ENCODE measurements at regions not wholly inside any gene's neighbourhood (a gene's known extent, or its start where the extent isn't known, plus 50 kb on each side); places are given as distances from the start of the nearest gene placed in this dataset.
A peak's percentile ranks its signal among the peaks of the same experiment; 100 is the strongest.

DNA sequence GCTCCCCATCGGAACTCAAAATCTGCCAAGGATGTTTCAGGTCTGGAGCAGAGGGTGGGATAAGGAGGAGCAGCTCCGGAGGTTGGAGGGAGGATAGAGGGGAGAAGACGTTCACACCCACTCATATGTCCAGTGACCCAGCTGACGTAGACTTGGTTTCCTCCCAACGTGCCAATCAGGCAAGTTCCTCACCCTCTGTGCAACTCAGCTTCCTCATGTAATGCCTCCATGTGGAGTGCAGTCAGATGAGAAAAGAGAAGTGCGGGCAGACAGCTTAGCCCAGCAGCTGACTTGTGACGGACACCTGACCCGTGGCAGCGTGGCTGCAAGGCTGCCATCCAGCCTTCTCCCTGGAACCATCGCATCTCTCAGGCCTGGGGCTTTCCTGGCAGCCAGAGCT is 86.8 kb downstream of the NPTX2 start:
- Histone ChIP-seq H3K36me3 (replicated peaks) (no peaks in the 10 kb centered on the region), H3K27me3 (ENCODE audit: low read depth) (no peaks in the 10 kb centered on the region), H3K4me1 (no peaks in the 10 kb centered on the region), H3K9me3 (no peaks in the 10 kb centered on the region), H3K4me3 (no peak overlapping the region)
- DNase-seq (ENCODE audit: low spot score in 2 of 2), result no peak
- in situ Hi-C loops (cut with MboI; ENCODE audit: low sequenced_read_pairs), result no loop called here

DNA sequence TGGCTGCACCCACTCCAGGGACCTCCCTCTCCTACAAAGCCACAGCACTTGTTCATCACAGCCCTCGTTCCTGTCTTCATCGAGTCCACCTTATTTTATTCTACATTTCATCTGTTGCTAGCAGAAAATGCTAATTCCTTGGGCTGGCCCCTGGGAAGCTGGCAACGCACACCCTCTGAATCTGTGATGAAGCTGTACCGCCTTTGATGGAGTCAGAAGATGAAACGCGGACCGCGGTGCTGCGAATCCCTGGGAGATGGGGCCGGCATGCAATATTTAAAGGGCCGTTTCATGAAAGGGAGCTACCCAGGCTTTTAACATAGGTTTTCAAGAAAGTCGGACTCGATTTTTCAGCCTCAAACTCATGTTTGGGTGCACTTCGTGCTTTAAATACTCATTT is 88.5 kb downstream of the NPTX2 start:
- no peaks in the 10 kb centered on the region for H3K36me3 ChIP-seq (replicated peaks)
- H3K4me1 ChIP-seq, result no peaks in the 10 kb centered on the region
- DNase-seq (ENCODE audit: low spot score in 2 of 2), result no peak
- no peaks in the 10 kb centered on the region for H3K27me3 ChIP-seq (ENCODE audit: low read depth)
- no peak overlapping the region for H3K4me3 ChIP-seq
- H3K9me3 ChIP-seq, result no peaks in the 10 kb centered on the region
- in situ Hi-C loops (cut with MboI; ENCODE audit: low sequenced_read_pairs), result no loop called here

GRCh38 chr7:98707076-98707475 is 90.0 kb downstream of the NPTX2 start:
- H3K27me3 ChIP-seq (ENCODE audit: low read depth), result no peaks in the 10 kb centered on the region; the same call in 1 of the 2 replicates
- no peaks in the 10 kb centered on the region for H3K9me3 ChIP-seq
- in situ Hi-C loops (cut with MboI; ENCODE audit: low sequenced_read_pairs), result no loop called here
- no peak for DNase-seq (ENCODE audit: low spot score in 2 of 2)
- no peaks in the 10 kb centered on the region for H3K4me1 ChIP-seq
- no peaks in the 10 kb centered on the region for H3K36me3 ChIP-seq (replicated peaks)
- no peak overlapping the region for H3K4me3 ChIP-seq

GRCh38 chr7:98711945-98712344 is 94.9 kb downstream of the NPTX2 start:
- H3K9me3 ChIP-seq, result no peaks in the 10 kb centered on the region
- peaks cover 16% of the 10 kb centered on the region for H3K27me3 ChIP-seq (ENCODE audit: low read depth)
- H3K4me1 ChIP-seq, result no peaks in the 10 kb centered on the region
- no peak for DNase-seq (ENCODE audit: low spot score in 2 of 2)
- no peak overlapping the region for H3K4me3 ChIP-seq
- in situ Hi-C loops (cut with MboI; ENCODE audit: low sequenced_read_pairs), result no loop called here
- no peaks in the 10 kb centered on the region for H3K36me3 ChIP-seq (replicated peaks)

- H3K27me3 ChIP-seq (ENCODE audit: low read depth), result peaks cover 16% of the 10 kb centered on the region
- in situ Hi-C loops (cut with MboI; ENCODE audit: low sequenced_read_pairs), result no loop called here
- H3K4me3 ChIP-seq, result no peak overlapping the region
- no peaks in the 10 kb centered on the region for H3K36me3 ChIP-seq (replicated peaks)
- no peaks in the 10 kb centered on the region for H3K9me3 ChIP-seq
- no peak for DNase-seq (ENCODE audit: low spot score in 2 of 2)
- H3K4me1 ChIP-seq, result no peaks in the 10 kb centered on the region
These were observed 96.2 kb downstream of the NPTX2 start for GRCh38 chr7:98713165-98713810.

DNA sequence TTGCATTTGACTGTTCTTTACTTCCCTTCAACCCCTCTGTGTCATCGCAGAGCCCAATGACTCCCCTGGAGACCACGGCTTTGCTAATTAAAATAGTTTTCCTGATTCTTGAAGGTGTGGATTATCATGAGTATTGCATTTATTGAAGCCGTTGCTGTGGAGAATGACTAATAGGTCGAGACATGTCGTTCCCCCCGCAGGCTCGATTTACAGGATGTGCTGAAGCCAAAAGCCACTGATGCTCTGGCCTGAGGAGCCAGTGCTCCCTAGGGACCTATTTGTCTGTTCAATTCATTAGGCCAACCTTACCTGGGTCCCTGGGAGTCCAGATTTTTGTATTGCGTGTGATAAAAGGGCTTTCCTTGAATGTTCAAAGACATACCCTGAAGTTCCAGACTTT is 102.3 kb downstream of the NPTX2 start:
- DNase-seq (ENCODE audit: low spot score in 2 of 2), result no peak
- Histone ChIP-seq H3K27me3 (ENCODE audit: low read depth) (peaks cover 4% of the 10 kb centered on the region; the same call in 1 of the 2 replicates), H3K4me1 (no peaks in the 10 kb centered on the region), H3K4me3 (no peak overlapping the region), H3K36me3 (replicated peaks) (no peaks in the 10 kb centered on the region), H3K9me3 (no peaks in the 10 kb centered on the region)
- in situ Hi-C loops (cut with MboI; ENCODE audit: low sequenced_read_pairs), result no loop called here

GRCh38 chr7:98722402-98722801 is 105.3 kb downstream of the NPTX2 start:
- H3K4me3 ChIP-seq, result no peak overlapping the region
- no peaks in the 10 kb centered on the region for H3K36me3 ChIP-seq (replicated peaks)
- no peaks in the 10 kb centered on the region for H3K9me3 ChIP-seq
- no peaks in the 10 kb centered on the region for H3K27me3 ChIP-seq (ENCODE audit: low read depth)
- in situ Hi-C loops (cut with MboI; ENCODE audit: low sequenced_read_pairs), result no loop called here
- H3K4me1 ChIP-seq, result no peaks in the 10 kb centered on the region
- no peak for DNase-seq (ENCODE audit: low spot score in 2 of 2)

- Histone ChIP-seq H3K36me3 (replicated peaks) (no peaks in the 10 kb centered on the region), H3K27me3 (ENCODE audit: low read depth) (no peaks in the 10 kb centered on the region), H3K9me3 (no peaks in the 10 kb centered on the region), H3K4me1 (no peaks in the 10 kb centered on the region), H3K4me3 (no peak overlapping the region)
- in situ Hi-C loops (cut with MboI; ENCODE audit: low sequenced_read_pairs), result no loop called here
- DNase-seq (ENCODE audit: low spot score in 2 of 2), result no peak
These were observed 107.5 kb downstream of the NPTX2 start for GRCh38 chr7:98724591-98724990.

DNA sequence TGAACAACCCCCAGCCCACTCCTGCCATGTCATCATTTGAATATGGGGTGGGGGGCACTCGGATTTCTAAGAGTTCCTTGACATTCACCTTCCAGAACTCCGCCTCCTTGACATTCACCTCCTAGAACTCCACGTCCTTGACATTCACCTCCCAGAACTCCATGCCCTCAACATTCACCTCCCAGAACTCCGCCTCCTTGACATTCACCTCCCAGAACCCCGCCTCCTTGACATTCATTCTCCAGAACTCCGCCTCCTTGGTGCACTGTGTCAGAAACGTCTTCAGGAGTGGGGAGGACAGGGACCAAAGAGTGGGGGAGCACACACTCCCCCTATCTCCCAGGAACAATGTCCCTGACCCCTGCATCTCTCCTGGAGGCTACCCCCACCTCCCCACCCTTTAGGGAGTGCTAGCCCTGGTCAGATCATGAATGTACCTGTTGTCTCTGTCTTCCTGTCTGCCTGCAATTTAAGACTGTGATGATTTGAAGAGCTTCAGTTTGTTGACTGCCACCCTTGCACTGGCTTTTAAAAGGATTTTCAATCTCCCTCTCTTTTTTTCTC is 110.1 kb downstream of the NPTX2 start:
- no peak overlapping the region for H3K4me3 ChIP-seq
- peak in 1 of 2 experiments; percentile 18 for DNase-seq (ENCODE audit: low spot score in 2 of 2)
- no peaks in the 10 kb centered on the region for H3K27me3 ChIP-seq (ENCODE audit: low read depth)
- H3K4me1 ChIP-seq, result no peaks in the 10 kb centered on the region
- in situ Hi-C loops (cut with MboI; ENCODE audit: low sequenced_read_pairs), result no loop called here
- H3K36me3 ChIP-seq (replicated peaks), result no peaks in the 10 kb centered on the region
- H3K9me3 ChIP-seq, result no peaks in the 10 kb centered on the region

GRCh38 chr7:98728555-98728954 is 111.5 kb downstream of the NPTX2 start:
- in situ Hi-C loops (cut with MboI; ENCODE audit: low sequenced_read_pairs), result no loop called here
- Histone ChIP-seq H3K9me3 (no peaks in the 10 kb centered on the region), H3K4me1 (no peaks in the 10 kb centered on the region), H3K27me3 (ENCODE audit: low read depth) (no peaks in the 10 kb centered on the region), H3K4me3 (no peak overlapping the region), H3K36me3 (replicated peaks) (no peaks in the 10 kb centered on the region)
- DNase-seq (ENCODE audit: low spot score in 2 of 2), result no peak

DNA sequence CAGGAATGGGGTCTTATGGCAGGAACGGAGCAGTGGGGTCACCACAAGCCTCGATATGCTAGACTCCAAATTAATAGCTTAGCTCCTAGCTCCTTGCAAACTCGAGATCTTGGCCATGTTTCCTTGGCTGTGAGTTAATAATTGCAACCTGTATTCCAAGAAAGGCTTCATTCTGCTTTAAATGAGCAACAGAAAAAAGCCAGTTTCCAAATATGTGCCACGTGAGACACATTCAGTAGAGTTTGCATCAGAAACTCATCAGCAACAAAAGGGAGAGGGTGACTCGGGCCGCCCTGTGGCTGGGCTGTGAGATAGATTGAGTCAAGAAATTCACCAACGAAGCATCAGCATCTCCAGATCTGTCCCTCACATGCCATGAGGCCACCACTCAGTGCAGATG is 112.0 kb downstream of the NPTX2 start:
- Histone ChIP-seq H3K9me3 (no peaks in the 10 kb centered on the region), H3K36me3 (replicated peaks) (no peaks in the 10 kb centered on the region), H3K4me1 (no peaks in the 10 kb centered on the region), H3K27me3 (ENCODE audit: low read depth) (no peaks in the 10 kb centered on the region), H3K4me3 (no peak overlapping the region)
- in situ Hi-C loops (cut with MboI; ENCODE audit: low sequenced_read_pairs), result no loop called here
- no peak for DNase-seq (ENCODE audit: low spot score in 2 of 2)

DNA sequence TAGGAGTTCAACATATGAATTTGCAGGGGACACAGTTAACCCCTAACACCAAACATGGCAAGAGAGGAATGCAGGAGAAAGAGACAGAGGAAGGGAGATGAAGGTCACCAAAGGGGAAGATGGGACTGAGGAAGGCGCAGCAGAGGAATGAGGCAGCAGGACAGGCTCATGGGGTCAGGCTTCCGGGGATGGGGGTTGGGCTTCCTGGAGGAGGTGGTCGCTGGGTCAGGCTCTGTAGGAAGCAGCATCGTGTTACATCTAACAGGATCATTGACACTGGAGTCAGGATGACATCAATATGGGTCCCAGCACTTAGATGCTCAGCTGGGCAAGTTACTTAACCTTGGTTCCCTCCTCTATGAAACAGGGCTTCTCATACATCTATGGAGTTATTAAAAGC is 113.2 kb downstream of the NPTX2 start:
- Histone ChIP-seq H3K4me1 (no peaks in the 10 kb centered on the region), H3K36me3 (replicated peaks) (no peaks in the 10 kb centered on the region), H3K4me3 (no peak overlapping the region), H3K27me3 (ENCODE audit: low read depth) (no peaks in the 10 kb centered on the region), H3K9me3 (no peaks in the 10 kb centered on the region)
- DNase-seq (ENCODE audit: low spot score in 2 of 2), result no peak
- in situ Hi-C loops (cut with MboI; ENCODE audit: low sequenced_read_pairs), result no loop called here

- in situ Hi-C loops (cut with MboI; ENCODE audit: low sequenced_read_pairs), result no loop called here
- DNase-seq (ENCODE audit: low spot score in 2 of 2), result no peak
- Histone ChIP-seq H3K36me3 (replicated peaks) (no peaks in the 10 kb centered on the region), H3K4me1 (no peaks in the 10 kb centered on the region), H3K4me3 (no peak overlapping the region), H3K27me3 (ENCODE audit: low read depth) (no peaks in the 10 kb centered on the region), H3K9me3 (no peaks in the 10 kb centered on the region)
These were observed 114.6 kb downstream of the NPTX2 start for GRCh38 chr7:98731651-98732050.

DNA sequence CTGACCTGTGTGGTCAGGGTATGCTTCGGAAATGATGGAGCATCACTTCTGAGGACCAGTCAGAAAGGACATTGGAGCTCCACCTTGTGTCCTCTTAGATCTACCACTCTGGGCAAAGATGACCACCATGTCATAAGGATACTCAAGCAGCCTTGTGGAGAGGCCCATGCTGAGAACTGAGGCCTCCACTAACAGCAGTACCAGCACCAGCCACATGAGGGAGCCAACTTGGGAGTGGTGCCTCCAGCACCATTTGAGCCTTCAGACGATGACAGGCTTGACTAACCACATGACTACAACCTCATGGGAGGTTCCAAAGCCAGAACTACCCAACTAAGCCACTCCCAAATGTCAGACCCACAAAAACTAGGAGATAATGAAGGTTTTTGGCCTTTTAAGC is 116.0 kb downstream of the NPTX2 start:
- no peaks in the 10 kb centered on the region for H3K27me3 ChIP-seq (ENCODE audit: low read depth)
- no peaks in the 10 kb centered on the region for H3K9me3 ChIP-seq
- no peaks in the 10 kb centered on the region for H3K4me1 ChIP-seq
- no peaks in the 10 kb centered on the region for H3K36me3 ChIP-seq (replicated peaks)
- in situ Hi-C loops (cut with MboI; ENCODE audit: low sequenced_read_pairs), result no loop called here
- DNase-seq (ENCODE audit: low spot score in 2 of 2), result peak in 1 of 2 experiments; percentile 80
- H3K4me3 ChIP-seq, result no peak overlapping the region

DNA sequence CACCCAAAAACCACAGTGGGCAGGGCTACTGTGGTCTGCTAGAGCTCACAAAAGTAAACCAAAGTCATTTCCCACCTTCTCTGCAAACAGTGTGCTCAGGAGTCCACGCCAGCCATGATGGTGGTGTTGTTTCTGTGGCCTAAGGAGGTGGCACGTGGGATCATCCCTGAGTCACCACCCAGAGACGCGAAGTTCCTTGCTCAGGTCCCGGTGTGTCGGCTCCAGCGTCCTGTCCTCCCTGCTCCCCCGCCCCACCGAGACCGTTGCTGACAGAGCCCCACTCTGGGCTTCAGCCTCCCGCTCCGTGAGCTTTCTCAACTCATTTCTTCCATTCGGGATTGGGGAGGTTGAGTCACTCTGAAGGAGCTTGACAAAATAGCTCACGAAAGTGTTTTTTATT is 118.7 kb downstream of the NPTX2 start:
- Histone ChIP-seq H3K36me3 (replicated peaks) (no peaks in the 10 kb centered on the region), H3K27me3 (ENCODE audit: low read depth) (no peaks in the 10 kb centered on the region), H3K4me3 (no peak overlapping the region), H3K4me1 (no peaks in the 10 kb centered on the region), H3K9me3 (no peaks in the 10 kb centered on the region)
- DNase-seq (ENCODE audit: low spot score in 2 of 2), result no peak
- in situ Hi-C loops (cut with MboI; ENCODE audit: low sequenced_read_pairs), result no loop called here
